Panc1 (cell line): ENCODE measurements at regions not wholly inside any gene's neighbourhood (a gene's known extent, or its start where the extent isn't known, plus 50 kb on each side); places are given as distances from the start of the nearest gene placed in this dataset.

Experiments used
- CTCF ChIP-seq: fragments of 450-650 bp; IDR thresholded peaks from 2 replicates; pipeline ENCODE4 v1.5.1; 2017; ENCODE audit warnings: mild to moderate bottlenecking
- POLR2AphosphoS5 ChIP-seq: IDR thresholded peaks from 2 replicates; pipeline ENCODE4 v1.6.1; 2012; ENCODE audit warnings: mild to moderate bottlenecking, low read depth, low read length, moderate library complexity
- REST ChIP-seq, 2 experiments: IDR thresholded peaks; 2 replicates each; pipeline ENCODE4 v1.6.1; 2011 to 2012; ENCODE audit warnings: low read depth in 2 of 2, control low read depth in 1 of 2, low read length in 1 of 2, mild to moderate bottlenecking in 1 of 2, moderate library complexity in 1 of 2; ENCODE audit not compliant: insufficient read depth in 1 of 2

GRCh38 chr20:58575776-58576602, 60.8 kb upstream of the APCDD1L start:
- TF ChIP-seq POLR2AphosphoS5, result no peak
- no peak for TF ChIP-seq REST (IDR thresholded peaks at IDR 0.05; ENCODE audit: insufficient read depth in 1 of 2, low read depth in 2 of 2, low read length in 1 of 2)
- no peak for TF ChIP-seq CTCF
